ENCODE measurements at regions not wholly inside any gene's neighbourhood (a gene's known extent, or its start where the extent isn't known, plus 50 kb on each side); places are given as distances from the start of the nearest gene placed in this dataset.

DNA sequence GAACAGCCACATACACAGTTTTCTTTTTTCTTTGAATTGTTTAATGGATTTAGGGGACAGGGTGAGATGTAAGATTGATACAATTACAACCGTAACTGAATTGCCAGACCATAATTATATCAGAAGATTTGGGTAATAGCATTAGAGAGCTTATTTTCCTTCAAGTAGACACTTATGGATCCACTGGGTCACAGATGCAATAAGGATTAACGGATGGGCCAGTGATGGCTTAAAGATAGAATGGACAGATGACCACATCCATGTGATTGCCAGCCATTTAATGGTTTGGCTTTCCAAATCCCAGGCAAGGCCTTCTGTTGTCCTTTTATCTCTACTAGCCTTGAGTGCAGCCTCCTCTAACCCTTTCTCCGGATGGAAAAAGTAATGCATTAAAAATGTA, 94.7 kb upstream of the NUDT12 start:
- TF ChIP-seq CREB1 (IDR thresholded peaks at IDR 0.05; ENCODE audit: low read depth): no peak
- TF ChIP-seq NFIC (IDR thresholded peaks at IDR 0.05): no peak
- TF ChIP-seq FOXM1 (IDR thresholded peaks at IDR 0.05; ENCODE audit: borderline replicate concordance, low read depth): no peak
- TF ChIP-seq EGR1 (IDR thresholded peaks at IDR 0.05): no peak
- TF ChIP-seq REST (IDR thresholded peaks at IDR 0.05; ENCODE audit: low read depth): no peak
- TF ChIP-seq RAD21 (IDR thresholded peaks at IDR 0.05; ENCODE audit: low read depth): no peak
- TF ChIP-seq YY1 (IDR thresholded peaks at IDR 0.05; ENCODE audit: low read depth): no peak
- no peak for TF ChIP-seq TEAD4 (IDR thresholded peaks at IDR 0.05)
- TF ChIP-seq ZBTB7A (IDR thresholded peaks at IDR 0.05; ENCODE audit: low read depth): no peak
- no peak for TF ChIP-seq EP300 (IDR thresholded peaks at IDR 0.05; ENCODE audit: borderline replicate concordance)
- TF ChIP-seq CEBPB (IDR thresholded peaks at IDR 0.05): no peak
- TF ChIP-seq, protein P1, sequence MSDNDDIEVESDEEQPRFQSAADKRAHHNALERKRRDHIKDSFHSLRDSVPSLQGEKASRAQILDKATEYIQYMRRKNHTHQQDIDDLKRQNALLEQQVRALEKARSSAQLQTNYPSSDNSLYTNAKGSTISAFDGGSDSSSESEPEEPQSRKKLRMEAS (IDR thresholded peaks at IDR 0.05): no peak
- TF ChIP-seq TAF1 (IDR thresholded peaks at IDR 0.05; ENCODE audit: low read depth): no peak
- no peak for TF ChIP-seq TCF12 (IDR thresholded peaks at IDR 0.05; ENCODE audit: low read depth)
- TF ChIP-seq, protein P2, sequence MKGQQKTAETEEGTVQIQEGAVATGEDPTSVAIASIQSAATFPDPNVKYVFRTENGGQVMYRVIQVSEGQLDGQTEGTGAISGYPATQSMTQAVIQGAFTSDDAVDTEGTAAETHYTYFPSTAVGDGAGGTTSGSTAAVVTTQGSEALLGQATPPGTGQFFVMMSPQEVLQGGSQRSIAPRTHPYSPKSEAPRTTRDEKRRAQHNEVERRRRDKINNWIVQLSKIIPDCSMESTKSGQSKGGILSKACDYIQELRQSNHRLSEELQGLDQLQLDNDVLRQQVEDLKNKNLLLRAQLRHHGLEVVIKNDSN (IDR thresholded peaks at IDR 0.05): no peak

DNA sequence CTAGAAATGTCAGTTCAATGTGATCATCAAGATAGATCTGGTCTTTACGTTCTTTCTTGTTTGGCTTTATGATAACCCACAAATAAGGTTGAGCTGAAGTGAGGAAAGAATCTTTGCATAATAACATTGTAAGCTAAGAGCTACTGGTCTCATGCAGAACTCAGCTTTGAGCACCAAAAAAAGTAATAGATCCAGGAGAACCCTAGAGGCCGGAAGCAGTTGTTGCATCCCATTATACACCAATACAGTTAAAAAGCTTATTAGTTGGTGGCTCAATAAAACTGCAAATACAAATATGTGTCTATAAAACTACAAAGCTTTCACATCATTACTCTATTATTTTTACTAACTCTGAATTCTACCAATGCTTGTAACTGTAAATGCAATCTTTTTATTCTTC, 85.5 kb upstream of the NUDT12 start:
- TF ChIP-seq EP300 (IDR thresholded peaks at IDR 0.05; ENCODE audit: borderline replicate concordance) (no peak), RAD21 (IDR thresholded peaks at IDR 0.05; ENCODE audit: low read depth) (peak; percentile 16; the same call in 1 of the 2 replicates), CEBPB (IDR thresholded peaks at IDR 0.05) (no peak)

GRCh38 chr5:103646698-103647614, 84.4 kb upstream of the NUDT12 start:
- TF ChIP-seq RAD21 (IDR thresholded peaks at IDR 0.05; ENCODE audit: low read depth): no peak
- TF ChIP-seq CREB1 (IDR thresholded peaks at IDR 0.05; ENCODE audit: low read depth): no peak
- no peak for TF ChIP-seq ZBTB7A (IDR thresholded peaks at IDR 0.05; ENCODE audit: low read depth)
- no peak for TF ChIP-seq YY1 (IDR thresholded peaks at IDR 0.05; ENCODE audit: low read depth)
- no peak for TF ChIP-seq TCF12 (IDR thresholded peaks at IDR 0.05; ENCODE audit: low read depth)
- TF ChIP-seq EP300 (IDR thresholded peaks at IDR 0.05; ENCODE audit: borderline replicate concordance): no peak
- TF ChIP-seq CEBPB (IDR thresholded peaks at IDR 0.05): no peak
- TF ChIP-seq NFIC (IDR thresholded peaks at IDR 0.05): no peak
- no peak for TF ChIP-seq TEAD4 (IDR thresholded peaks at IDR 0.05)
- no peak for TF ChIP-seq REST (IDR thresholded peaks at IDR 0.05; ENCODE audit: low read depth)
- TF ChIP-seq, protein P2 (IDR thresholded peaks at IDR 0.05): no peak
- TF ChIP-seq, protein P1 (IDR thresholded peaks at IDR 0.05): no peak
- TF ChIP-seq TAF1 (IDR thresholded peaks at IDR 0.05; ENCODE audit: low read depth): no peak
- TF ChIP-seq EGR1 (IDR thresholded peaks at IDR 0.05): no peak
- TF ChIP-seq FOXM1 (IDR thresholded peaks at IDR 0.05; ENCODE audit: borderline replicate concordance, low read depth): no peak

DNA sequence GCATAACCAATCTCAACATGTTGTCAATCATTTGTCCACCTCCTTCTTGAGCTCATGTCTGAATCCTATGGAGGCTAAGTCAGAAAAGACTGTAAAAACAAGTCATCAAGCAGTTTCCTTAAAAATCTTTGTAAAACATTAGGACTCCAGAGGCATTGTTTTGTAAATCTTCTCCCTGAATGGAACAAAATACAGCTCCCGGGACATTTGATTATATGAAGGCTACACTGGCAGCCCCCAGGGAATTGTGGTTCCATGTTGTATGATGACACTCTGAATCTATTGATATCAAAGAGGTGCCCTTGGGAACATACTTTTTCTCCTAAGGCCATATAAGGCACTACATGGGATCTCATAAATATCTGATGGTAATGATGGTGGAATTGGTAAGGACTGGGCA, 83.2 kb upstream of the NUDT12 start:
- TF ChIP-seq ZBTB7A (IDR thresholded peaks at IDR 0.05; ENCODE audit: low read depth): no peak
- TF ChIP-seq CEBPB (IDR thresholded peaks at IDR 0.05): no peak
- no peak for TF ChIP-seq FOXM1 (IDR thresholded peaks at IDR 0.05; ENCODE audit: borderline replicate concordance, low read depth)
- no peak for TF ChIP-seq TEAD4 (IDR thresholded peaks at IDR 0.05)
- no peak for TF ChIP-seq TCF12 (IDR thresholded peaks at IDR 0.05; ENCODE audit: low read depth)
- TF ChIP-seq TAF1 (IDR thresholded peaks at IDR 0.05; ENCODE audit: low read depth): no peak
- TF ChIP-seq EP300 (IDR thresholded peaks at IDR 0.05; ENCODE audit: borderline replicate concordance): no peak
- TF ChIP-seq EGR1 (IDR thresholded peaks at IDR 0.05): no peak
- no peak for TF ChIP-seq YY1 (IDR thresholded peaks at IDR 0.05; ENCODE audit: low read depth)
- TF ChIP-seq, protein P1 (IDR thresholded peaks at IDR 0.05): no peak
- no peak for TF ChIP-seq CREB1 (IDR thresholded peaks at IDR 0.05; ENCODE audit: low read depth)

DNA sequence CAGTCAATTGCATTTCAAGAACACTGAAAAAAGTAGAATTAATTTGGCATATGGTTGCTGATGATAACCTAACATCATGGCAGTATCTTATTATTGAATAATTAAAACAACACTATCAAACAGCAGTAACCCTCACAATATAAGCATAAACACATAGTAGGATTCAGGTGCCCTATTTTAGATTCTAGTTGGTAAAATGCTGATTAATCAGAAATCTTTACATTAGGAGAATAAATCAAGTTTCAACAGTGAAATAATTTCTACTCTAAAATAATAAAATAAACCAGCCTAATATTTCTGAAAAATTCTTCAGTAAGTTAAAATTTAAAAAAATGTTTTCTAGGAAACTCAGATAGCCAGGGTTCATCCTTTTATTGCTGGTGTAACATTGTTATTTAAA, 76.4 kb upstream of the NUDT12 start:
- TF ChIP-seq EGR1 (IDR thresholded peaks at IDR 0.05): no peak
- TF ChIP-seq, protein P1 (IDR thresholded peaks at IDR 0.05): no peak
- no peak for TF ChIP-seq CREB1 (IDR thresholded peaks at IDR 0.05; ENCODE audit: low read depth)
